ENCODE measurements at regions not wholly inside any gene's neighbourhood (a gene's known extent, or its start where the extent isn't known, plus 50 kb on each side); places are given as distances from the start of the nearest gene placed in this dataset.

DNA sequence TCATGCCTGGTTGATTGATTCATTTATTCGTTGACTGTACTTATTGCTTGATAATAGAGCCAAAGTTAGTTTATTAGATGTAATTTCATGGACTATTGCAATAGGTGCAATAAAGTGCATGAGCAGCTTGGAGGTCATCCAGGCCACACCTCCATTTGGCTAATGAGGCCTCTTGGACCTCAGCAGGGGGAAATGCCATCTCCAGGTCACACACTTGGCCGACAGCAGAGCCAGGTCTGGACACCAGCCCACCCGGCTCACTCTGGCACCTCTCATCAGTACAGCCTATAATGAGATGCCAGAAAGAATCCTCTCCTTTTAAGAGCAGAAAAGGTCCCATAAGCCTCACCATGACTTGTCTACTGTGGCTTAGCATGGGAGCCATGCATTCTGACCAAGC is 71.2 kb upstream of the AFF3 start:
- POLR2A ChIA-PET, result no interaction called here
- H3K4me3 Mint-ChIP-seq, result no peak overlapping the region
- TF ChIP-seq MYBL2 (CRISPR knock-in tag; IDR thresholded peaks at IDR 0.05) (no peak), ZNF138 (CRISPR knock-in tag; conservative IDR thresholded peaks at IDR 0.05) (no peak), ATF2 (CRISPR knock-in tag; IDR thresholded peaks at IDR 0.05; ENCODE audit: borderline replicate concordance, low read depth) (no peak), SMAD3 (CRISPR knock-in tag; IDR thresholded peaks at IDR 0.05; ENCODE audit: borderline replicate concordance) (no peak), TEAD4 (CRISPR knock-in tag; IDR thresholded peaks at IDR 0.05) (no peak), ZNF671 (CRISPR knock-in tag; IDR thresholded peaks at IDR 0.05) (no peak), ATF1 (CRISPR knock-in tag; IDR thresholded peaks at IDR 0.05) (no peak), GABPB1 (CRISPR knock-in tag; IDR thresholded peaks at IDR 0.05) (no peak), FOXK1 (CRISPR knock-in tag; IDR thresholded peaks at IDR 0.05) (no peak), KAT7 (CRISPR knock-in tag; IDR thresholded peaks at IDR 0.05; ENCODE audit: borderline replicate concordance) (no peak), SMAD4 (CRISPR knock-in tag; IDR thresholded peaks at IDR 0.05) (no peak), PRRX2 (CRISPR knock-in tag; IDR thresholded peaks at IDR 0.05) (no peak), CREB1 (CRISPR knock-in tag; IDR thresholded peaks at IDR 0.05) (no peak)
- TF ChIP-seq, protein P1, sequence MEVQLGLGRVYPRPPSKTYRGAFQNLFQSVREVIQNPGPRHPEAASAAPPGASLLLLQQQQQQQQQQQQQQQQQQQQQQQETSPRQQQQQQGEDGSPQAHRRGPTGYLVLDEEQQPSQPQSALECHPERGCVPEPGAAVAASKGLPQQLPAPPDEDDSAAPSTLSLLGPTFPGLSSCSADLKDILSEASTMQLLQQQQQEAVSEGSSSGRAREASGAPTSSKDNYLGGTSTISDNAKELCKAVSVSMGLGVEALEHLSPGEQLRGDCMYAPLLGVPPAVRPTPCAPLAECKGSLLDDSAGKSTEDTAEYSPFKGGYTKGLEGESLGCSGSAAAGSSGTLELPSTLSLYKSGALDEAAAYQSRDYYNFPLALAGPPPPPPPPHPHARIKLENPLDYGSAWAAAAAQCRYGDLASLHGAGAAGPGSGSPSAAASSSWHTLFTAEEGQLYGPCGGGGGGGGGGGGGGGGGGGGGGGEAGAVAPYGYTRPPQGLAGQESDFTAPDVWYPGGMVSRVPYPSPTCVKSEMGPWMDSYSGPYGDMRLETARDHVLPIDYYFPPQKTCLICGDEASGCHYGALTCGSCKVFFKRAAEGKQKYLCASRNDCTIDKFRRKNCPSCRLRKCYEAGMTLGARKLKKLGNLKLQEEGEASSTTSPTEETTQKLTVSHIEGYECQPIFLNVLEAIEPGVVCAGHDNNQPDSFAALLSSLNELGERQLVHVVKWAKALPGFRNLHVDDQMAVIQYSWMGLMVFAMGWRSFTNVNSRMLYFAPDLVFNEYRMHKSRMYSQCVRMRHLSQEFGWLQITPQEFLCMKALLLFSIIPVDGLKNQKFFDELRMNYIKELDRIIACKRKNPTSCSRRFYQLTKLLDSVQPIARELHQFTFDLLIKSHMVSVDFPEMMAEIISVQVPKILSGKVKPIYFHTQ (CRISPR knock-in tag; IDR thresholded peaks at IDR 0.05), result no peak
- TF ChIP-seq, protein P2, sequence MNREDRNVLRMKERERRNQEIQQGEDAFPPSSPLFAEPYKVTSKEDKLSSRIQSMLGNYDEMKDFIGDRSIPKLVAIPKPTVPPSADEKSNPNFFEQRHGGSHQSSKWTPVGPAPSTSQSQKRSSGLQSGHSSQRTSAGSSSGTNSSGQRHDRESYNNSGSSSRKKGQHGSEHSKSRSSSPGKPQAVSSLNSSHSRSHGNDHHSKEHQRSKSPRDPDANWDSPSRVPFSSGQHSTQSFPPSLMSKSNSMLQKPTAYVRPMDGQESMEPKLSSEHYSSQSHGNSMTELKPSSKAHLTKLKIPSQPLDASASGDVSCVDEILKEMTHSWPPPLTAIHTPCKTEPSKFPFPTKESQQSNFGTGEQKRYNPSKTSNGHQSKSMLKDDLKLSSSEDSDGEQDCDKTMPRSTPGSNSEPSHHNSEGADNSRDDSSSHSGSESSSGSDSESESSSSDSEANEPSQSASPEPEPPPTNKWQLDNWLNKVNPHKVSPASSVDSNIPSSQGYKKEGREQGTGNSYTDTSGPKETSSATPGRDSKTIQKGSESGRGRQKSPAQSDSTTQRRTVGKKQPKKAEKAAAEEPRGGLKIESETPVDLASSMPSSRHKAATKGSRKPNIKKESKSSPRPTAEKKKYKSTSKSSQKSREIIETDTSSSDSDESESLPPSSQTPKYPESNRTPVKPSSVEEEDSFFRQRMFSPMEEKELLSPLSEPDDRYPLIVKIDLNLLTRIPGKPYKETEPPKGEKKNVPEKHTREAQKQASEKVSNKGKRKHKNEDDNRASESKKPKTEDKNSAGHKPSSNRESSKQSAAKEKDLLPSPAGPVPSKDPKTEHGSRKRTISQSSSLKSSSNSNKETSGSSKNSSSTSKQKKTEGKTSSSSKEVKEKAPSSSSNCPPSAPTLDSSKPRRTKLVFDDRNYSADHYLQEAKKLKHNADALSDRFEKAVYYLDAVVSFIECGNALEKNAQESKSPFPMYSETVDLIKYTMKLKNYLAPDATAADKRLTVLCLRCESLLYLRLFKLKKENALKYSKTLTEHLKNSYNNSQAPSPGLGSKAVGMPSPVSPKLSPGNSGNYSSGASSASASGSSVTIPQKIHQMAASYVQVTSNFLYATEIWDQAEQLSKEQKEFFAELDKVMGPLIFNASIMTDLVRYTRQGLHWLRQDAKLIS (CRISPR knock-in tag; IDR thresholded peaks at IDR 0.05; ENCODE audit: borderline replicate concordance), result no peak

DNA sequence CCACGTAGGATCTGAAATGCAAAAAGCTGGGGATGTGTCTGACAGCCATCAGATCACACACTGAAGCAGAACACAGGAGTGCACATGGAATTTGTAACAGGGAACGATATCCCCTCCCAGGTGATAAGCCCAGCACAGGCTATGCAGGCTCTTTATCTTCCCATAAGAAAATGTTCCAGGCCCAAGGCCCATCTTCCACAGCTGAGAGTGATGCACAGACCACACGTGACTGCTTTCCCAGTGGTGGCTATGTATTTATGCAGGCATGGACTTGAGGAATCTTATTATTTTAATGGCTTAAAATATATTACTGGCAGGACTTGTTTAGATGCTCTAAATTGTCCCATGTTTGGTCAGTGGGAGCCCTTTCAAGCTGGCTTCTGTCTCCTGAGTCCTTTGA is 70.5 kb upstream of the AFF3 start:
- no peaks in the 10 kb centered on the region for H3K4me1 Mint-ChIP-seq
- ATAC-seq (no peak), DNase-seq (ENCODE audit: low spot score) (no peak)
- no peaks in the 10 kb centered on the region for H3K27me3 Mint-ChIP-seq (ENCODE audit: low read depth)
- POLR2A ChIA-PET, result no interaction called here
- H3K27ac Mint-ChIP-seq, result no peak overlapping the region
- no peaks in the 10 kb centered on the region for H3K9me3 Mint-ChIP-seq
- no peaks in the 10 kb centered on the region for H3K36me3 Mint-ChIP-seq
- no peak for TF ChIP-seq ELF4 (CRISPR knock-in tag; IDR thresholded peaks at IDR 0.05; ENCODE audit: low read depth)
- no peak for TF ChIP-seq NFATC4 (CRISPR knock-in tag; IDR thresholded peaks at IDR 0.05)
- no peak for TF ChIP-seq TEAD4 (CRISPR knock-in tag; IDR thresholded peaks at IDR 0.05)
- no peak for TF ChIP-seq NR1H2 (CRISPR knock-in tag; IDR thresholded peaks at IDR 0.05)
- no peak for TF ChIP-seq NFYB (CRISPR knock-in tag; conservative IDR thresholded peaks at IDR 0.05; ENCODE audit: low read depth)
- no peak overlapping the region for H3K4me3 Mint-ChIP-seq
- CTCF ChIA-PET, result no interaction called here

More for the DNA sequence above, 71.2 kb upstream of the AFF3 start:
- H3K27ac Mint-ChIP-seq, result no peak overlapping the region
- H3K9me3 Mint-ChIP-seq, result no peaks in the 10 kb centered on the region
- H3K4me1 Mint-ChIP-seq, result no peaks in the 10 kb centered on the region
- DNase-seq (ENCODE audit: low spot score) (no peak), ATAC-seq (no peak)
- no peaks in the 10 kb centered on the region for H3K27me3 Mint-ChIP-seq (ENCODE audit: low read depth)
- CTCF ChIA-PET, result no interaction called here
- no peaks in the 10 kb centered on the region for H3K36me3 Mint-ChIP-seq

Data from WTC11 (cell line).